ENCODE measurements at regions not wholly inside any gene's neighbourhood (a gene's known extent, or its start where the extent isn't known, plus 50 kb on each side); places are given as distances from the start of the nearest gene placed in this dataset.

- POLR2A ChIA-PET (ENCODE audit: unreplicated experiment): no interaction called here
- CTCF ChIA-PET: no interaction called here
- Histone ChIP-seq H2AFZ (no peak overlapping the region), H4K20me1 (ENCODE audit: insufficient read depth) (no peaks in the 10 kb centered on the region), H3K27ac (no peak overlapping the region), H3K36me3 (ENCODE audit: low read depth) (no peaks in the 10 kb centered on the region), H3K4me2 (no peak overlapping the region), H3K27me3 (ENCODE audit: insufficient read depth, low read depth) (no peaks in the 10 kb centered on the region), H3K79me2 (ENCODE audit: low read depth) (no peaks in the 10 kb centered on the region), H3F3A (ENCODE audit: insufficient read depth, low read depth) (no peaks in the 10 kb centered on the region), H3K4me1 (replicated peaks; ENCODE audit: insufficient read depth) (no peaks in the 10 kb centered on the region), H3K4me3 (no peak overlapping the region), H3K9me2 (ENCODE audit: insufficient read depth) (no peaks in the 10 kb centered on the region), H3K9me3 (ENCODE audit: insufficient read depth, low read depth) (no peaks in the 10 kb centered on the region; the same call in 1 of the 2 replicates)
- no TSS peak for BruUV-seq (replicated peaks)
- DNase-seq: no peak
- TF ChIP-seq EZH2 (IDR thresholded peaks at IDR 0.05; ENCODE audit: low read depth): no peak
- TF ChIP-seq, protein P1, sequence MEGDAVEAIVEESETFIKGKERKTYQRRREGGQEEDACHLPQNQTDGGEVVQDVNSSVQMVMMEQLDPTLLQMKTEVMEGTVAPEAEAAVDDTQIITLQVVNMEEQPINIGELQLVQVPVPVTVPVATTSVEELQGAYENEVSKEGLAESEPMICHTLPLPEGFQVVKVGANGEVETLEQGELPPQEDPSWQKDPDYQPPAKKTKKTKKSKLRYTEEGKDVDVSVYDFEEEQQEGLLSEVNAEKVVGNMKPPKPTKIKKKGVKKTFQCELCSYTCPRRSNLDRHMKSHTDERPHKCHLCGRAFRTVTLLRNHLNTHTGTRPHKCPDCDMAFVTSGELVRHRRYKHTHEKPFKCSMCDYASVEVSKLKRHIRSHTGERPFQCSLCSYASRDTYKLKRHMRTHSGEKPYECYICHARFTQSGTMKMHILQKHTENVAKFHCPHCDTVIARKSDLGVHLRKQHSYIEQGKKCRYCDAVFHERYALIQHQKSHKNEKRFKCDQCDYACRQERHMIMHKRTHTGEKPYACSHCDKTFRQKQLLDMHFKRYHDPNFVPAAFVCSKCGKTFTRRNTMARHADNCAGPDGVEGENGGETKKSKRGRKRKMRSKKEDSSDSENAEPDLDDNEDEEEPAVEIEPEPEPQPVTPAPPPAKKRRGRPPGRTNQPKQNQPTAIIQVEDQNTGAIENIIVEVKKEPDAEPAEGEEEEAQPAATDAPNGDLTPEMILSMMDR (conservative IDR thresholded peaks at IDR 0.05): no peak
- intact Hi-C loops (cut with micrococcal nuclease; ENCODE audit: unreplicated experiment): no loop called here
These were observed 585.6 kb upstream of the ZNF717 start for GRCh38 chr3:76370749-76371520.

DNA sequence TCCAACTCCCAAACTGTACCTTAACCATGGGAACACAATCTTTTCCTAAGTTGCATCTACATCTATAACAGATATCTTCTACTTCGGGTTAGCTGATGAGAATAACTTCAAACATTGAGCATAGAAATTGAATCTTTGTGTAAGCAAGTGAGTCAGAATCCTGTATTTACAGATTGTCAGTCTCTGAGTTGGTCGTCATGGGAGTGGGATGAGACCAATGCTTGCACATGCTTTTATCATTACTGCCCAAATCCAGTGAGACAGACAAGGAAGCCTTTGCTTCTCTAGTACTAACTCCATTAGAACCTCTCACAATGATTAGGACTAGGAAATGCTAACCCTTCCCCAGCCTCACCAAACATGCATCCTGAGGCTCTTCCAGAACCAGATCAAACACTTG lies 587.1 kb upstream of the ZNF717 start:
- Histone ChIP-seq H4K20me1 (ENCODE audit: insufficient read depth) (no peaks in the 10 kb centered on the region), H2AFZ (no peak overlapping the region), H3K4me2 (no peak overlapping the region), H3K36me3 (ENCODE audit: low read depth) (no peaks in the 10 kb centered on the region), H3K79me2 (ENCODE audit: low read depth) (no peaks in the 10 kb centered on the region), H3K4me3 (no peak overlapping the region), H3K4me1 (replicated peaks; ENCODE audit: insufficient read depth) (no peaks in the 10 kb centered on the region), H3K27ac (no peak overlapping the region), H3K9me3 (ENCODE audit: insufficient read depth, low read depth) (no peaks in the 10 kb centered on the region; the same call in 1 of the 2 replicates), H3K9me2 (ENCODE audit: insufficient read depth) (no peaks in the 10 kb centered on the region), H3F3A (ENCODE audit: insufficient read depth, low read depth) (no peaks in the 10 kb centered on the region), H3K27me3 (ENCODE audit: insufficient read depth, low read depth) (no peaks in the 10 kb centered on the region)
- BruUV-seq (replicated peaks): no TSS peak
- intact Hi-C loops (cut with micrococcal nuclease; ENCODE audit: unreplicated experiment): no loop called here
- TF ChIP-seq, protein P1 (conservative IDR thresholded peaks at IDR 0.05): no peak
- no peak for TF ChIP-seq EZH2 (IDR thresholded peaks at IDR 0.05; ENCODE audit: low read depth)
- ChIA-PET CTCF (no interaction called here), POLR2A (ENCODE audit: unreplicated experiment) (no interaction called here)
- no peak for DNase-seq

DNA sequence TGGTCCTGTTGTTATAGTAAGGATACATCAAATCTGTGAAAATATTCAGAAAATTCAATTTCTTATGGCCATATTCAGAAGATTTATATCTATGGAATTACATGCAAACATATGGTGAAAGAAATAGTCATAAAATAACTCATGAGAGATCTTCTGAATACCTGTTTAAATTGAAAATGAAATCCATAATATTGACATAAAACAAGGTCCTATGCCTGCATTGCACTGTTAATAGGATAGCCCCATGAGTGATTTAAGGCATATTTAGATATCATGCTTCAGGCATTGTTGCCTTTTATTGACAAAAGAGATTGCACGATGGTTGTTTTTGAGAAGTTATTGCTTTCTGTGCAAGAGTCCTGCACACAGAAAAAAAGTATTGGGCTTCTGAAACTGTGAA lies 591.7 kb upstream of the ZNF717 start:
- Histone ChIP-seq H3K27ac (no peak overlapping the region), H3K27me3 (ENCODE audit: insufficient read depth, low read depth) (no peaks in the 10 kb centered on the region), H3K9me3 (ENCODE audit: insufficient read depth, low read depth) (no peaks in the 10 kb centered on the region; the same call in 1 of the 2 replicates), H3K4me1 (replicated peaks; ENCODE audit: insufficient read depth) (no peaks in the 10 kb centered on the region), H4K20me1 (ENCODE audit: insufficient read depth) (no peaks in the 10 kb centered on the region), H3K79me2 (ENCODE audit: low read depth) (no peaks in the 10 kb centered on the region), H3K9me2 (ENCODE audit: insufficient read depth) (no peaks in the 10 kb centered on the region), H2AFZ (no peak overlapping the region), H3K4me2 (no peak overlapping the region), H3K36me3 (ENCODE audit: low read depth) (no peaks in the 10 kb centered on the region), H3K4me3 (no peak overlapping the region), H3F3A (ENCODE audit: insufficient read depth, low read depth) (no peaks in the 10 kb centered on the region)
- CTCF ChIA-PET: no interaction called here
- POLR2A ChIA-PET (ENCODE audit: unreplicated experiment): no interaction called here
- TF ChIP-seq, protein P1 (conservative IDR thresholded peaks at IDR 0.05): no peak
- no peak for TF ChIP-seq EZH2 (IDR thresholded peaks at IDR 0.05; ENCODE audit: low read depth)
- BruUV-seq (replicated peaks): no TSS peak
- no peak for DNase-seq
- intact Hi-C loops (cut with micrococcal nuclease; ENCODE audit: unreplicated experiment): no loop called here

Measured in PC-9 (cell line).